ENCODE measurements at regions not wholly inside any gene's neighbourhood (a gene's known extent, or its start where the extent isn't known, plus 50 kb on each side); places are given as distances from the start of the nearest gene placed in this dataset.

DNA sequence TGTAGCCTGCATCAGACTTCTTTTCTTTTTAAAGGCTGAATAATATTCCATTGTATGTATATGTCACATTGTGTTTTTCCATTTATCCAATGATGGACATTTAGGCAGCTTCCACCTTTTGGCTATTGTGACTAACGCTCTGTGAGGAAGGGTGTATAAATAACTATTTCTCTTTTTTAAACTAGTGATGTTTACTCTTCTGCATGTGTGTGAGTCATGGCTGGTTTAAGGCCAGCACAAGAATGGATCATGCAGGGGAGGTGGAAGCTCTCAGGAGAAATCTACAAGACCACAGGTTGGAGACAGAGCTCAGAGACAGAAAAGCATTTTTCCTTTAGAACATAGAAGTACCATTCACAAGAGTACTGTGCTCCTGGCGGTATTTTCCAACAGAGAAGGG is 307.2 kb downstream of the SOX4 start:
- H3K4me1 ChIP-seq, result no peaks in the 10 kb centered on the region
- no peak for DNase-seq (ENCODE audit: low spot score in 2 of 2)
- H3K27me3 ChIP-seq, result no peaks in the 10 kb centered on the region
- no peak overlapping the region for H3K4me3 ChIP-seq
- TF ChIP-seq POLR2A (IDR thresholded peaks at IDR 0.05) (no peak), POLR2AphosphoS5 (IDR thresholded peaks at IDR 0.05) (no peak), EP300 (IDR thresholded peaks at IDR 0.05) (no peak)
- TF ChIP-seq, protein P1, sequence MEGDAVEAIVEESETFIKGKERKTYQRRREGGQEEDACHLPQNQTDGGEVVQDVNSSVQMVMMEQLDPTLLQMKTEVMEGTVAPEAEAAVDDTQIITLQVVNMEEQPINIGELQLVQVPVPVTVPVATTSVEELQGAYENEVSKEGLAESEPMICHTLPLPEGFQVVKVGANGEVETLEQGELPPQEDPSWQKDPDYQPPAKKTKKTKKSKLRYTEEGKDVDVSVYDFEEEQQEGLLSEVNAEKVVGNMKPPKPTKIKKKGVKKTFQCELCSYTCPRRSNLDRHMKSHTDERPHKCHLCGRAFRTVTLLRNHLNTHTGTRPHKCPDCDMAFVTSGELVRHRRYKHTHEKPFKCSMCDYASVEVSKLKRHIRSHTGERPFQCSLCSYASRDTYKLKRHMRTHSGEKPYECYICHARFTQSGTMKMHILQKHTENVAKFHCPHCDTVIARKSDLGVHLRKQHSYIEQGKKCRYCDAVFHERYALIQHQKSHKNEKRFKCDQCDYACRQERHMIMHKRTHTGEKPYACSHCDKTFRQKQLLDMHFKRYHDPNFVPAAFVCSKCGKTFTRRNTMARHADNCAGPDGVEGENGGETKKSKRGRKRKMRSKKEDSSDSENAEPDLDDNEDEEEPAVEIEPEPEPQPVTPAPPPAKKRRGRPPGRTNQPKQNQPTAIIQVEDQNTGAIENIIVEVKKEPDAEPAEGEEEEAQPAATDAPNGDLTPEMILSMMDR (IDR thresholded peaks at IDR 0.05), result no peak
- no peaks in the 10 kb centered on the region for H3K9me3 ChIP-seq
- H3K36me3 ChIP-seq, result no peaks in the 10 kb centered on the region
- no peak overlapping the region for H3K27ac ChIP-seq
- WGBS, result 73% methylated on average over 2 of the region's 2 CpGs

DNA sequence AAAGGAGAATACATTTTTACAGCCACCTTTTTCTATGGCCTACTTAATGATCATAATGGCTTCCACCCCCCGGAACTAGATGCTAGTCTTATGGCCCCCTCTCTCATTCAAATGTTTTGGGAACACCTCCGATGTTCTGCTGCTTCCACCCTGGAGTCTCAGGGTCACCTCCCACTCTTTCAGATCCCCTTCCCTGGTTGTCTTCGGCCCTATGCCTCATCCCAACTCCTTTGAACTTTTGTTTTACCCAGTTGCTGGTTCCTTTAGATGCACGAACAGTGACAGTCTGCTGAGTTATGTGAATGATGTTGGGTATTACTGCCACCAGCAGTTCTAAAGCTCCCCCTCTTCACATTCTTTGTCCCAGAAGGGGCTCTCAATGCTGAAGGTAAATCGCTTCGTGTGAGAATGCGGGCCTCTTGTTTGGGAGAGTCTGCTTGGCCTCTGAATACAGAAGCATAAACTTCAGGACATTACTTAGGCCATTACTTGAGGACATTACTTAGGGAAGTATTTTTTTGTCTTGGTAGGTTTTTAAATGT is 309.1 kb downstream of the SOX4 start:
- 91% methylated on average over 7 of the region's 7 CpGs for WGBS
- H3K36me3 ChIP-seq, result no peaks in the 10 kb centered on the region
- TF ChIP-seq EP300 (IDR thresholded peaks at IDR 0.05), result no peak
- TF ChIP-seq POLR2A (IDR thresholded peaks at IDR 0.05), result no peak
- TF ChIP-seq, protein P1 (IDR thresholded peaks at IDR 0.05), result no peak
- TF ChIP-seq POLR2AphosphoS5 (IDR thresholded peaks at IDR 0.05), result no peak
- DNase-seq (ENCODE audit: low spot score in 2 of 2), result no peak
- H3K4me1 ChIP-seq, result no peaks in the 10 kb centered on the region
- no peaks in the 10 kb centered on the region for H3K9me3 ChIP-seq
- H3K27me3 ChIP-seq, result no peaks in the 10 kb centered on the region
- no peak overlapping the region for H3K4me3 ChIP-seq
- H3K27ac ChIP-seq, result no peak overlapping the region

DNA sequence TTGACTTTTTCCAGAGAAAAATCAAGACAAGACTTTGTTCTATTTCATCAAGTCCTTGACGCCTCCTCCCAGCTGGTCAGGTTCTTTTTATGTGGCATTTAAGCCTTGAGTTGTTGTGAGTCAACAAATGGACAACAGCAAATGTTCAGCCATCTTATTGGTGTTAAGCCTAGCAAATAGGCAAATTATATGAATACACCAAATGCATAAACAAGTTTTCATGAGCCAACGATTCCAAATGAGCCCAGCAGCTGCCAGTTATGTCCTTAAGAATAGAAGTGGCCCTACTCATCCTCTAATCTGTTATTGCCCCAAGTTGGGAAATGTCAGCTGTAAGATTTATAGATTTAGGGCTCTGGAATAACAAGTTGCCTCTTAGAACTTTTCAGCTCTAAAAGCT is 312.0 kb downstream of the SOX4 start:
- 65% methylated on average over 2 of the region's 2 CpGs for WGBS
- H3K9me3 ChIP-seq, result no peaks in the 10 kb centered on the region
- no peak overlapping the region for H3K27ac ChIP-seq
- H3K4me3 ChIP-seq, result no peak overlapping the region
- no peaks in the 10 kb centered on the region for H3K4me1 ChIP-seq
- H3K36me3 ChIP-seq, result no peaks in the 10 kb centered on the region
- no peak for DNase-seq (ENCODE audit: low spot score in 2 of 2)
- TF ChIP-seq POLR2A (IDR thresholded peaks at IDR 0.05), result no peak
- TF ChIP-seq, protein P1 (IDR thresholded peaks at IDR 0.05), result no peak
- no peak for TF ChIP-seq EP300 (IDR thresholded peaks at IDR 0.05)
- no peak for TF ChIP-seq POLR2AphosphoS5 (IDR thresholded peaks at IDR 0.05)
- H3K27me3 ChIP-seq, result no peaks in the 10 kb centered on the region

DNA sequence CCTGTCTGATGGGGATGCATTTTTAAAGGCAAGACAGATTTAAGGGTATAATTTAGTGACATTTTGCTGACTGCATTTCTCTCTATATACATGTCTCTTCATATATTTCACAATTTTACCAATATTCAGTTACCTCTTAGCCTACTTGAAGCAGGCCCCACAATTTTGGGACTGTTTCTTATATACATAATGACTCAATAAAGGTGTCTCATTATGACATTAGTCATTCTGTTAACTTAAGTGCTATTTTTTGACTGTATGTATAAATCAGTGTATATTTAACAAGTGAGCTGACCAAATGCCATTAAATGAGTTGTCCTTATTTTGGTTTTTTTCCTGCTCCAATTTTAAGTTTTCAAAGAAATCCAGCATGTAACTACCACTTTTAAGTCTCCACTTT is 313.3 kb downstream of the SOX4 start:
- no peaks in the 10 kb centered on the region for H3K27me3 ChIP-seq
- DNase-seq (ENCODE audit: low spot score in 2 of 2), result no peak
- H3K4me3 ChIP-seq, result no peak overlapping the region
- H3K4me1 ChIP-seq, result no peaks in the 10 kb centered on the region
- H3K9me3 ChIP-seq, result no peaks in the 10 kb centered on the region
- H3K27ac ChIP-seq, result no peak overlapping the region
- TF ChIP-seq, protein P1 (IDR thresholded peaks at IDR 0.05), result no peak
- TF ChIP-seq POLR2A (IDR thresholded peaks at IDR 0.05) (no peak), POLR2AphosphoS5 (IDR thresholded peaks at IDR 0.05) (no peak), EP300 (IDR thresholded peaks at IDR 0.05) (no peak)
- no peaks in the 10 kb centered on the region for H3K36me3 ChIP-seq

DNA sequence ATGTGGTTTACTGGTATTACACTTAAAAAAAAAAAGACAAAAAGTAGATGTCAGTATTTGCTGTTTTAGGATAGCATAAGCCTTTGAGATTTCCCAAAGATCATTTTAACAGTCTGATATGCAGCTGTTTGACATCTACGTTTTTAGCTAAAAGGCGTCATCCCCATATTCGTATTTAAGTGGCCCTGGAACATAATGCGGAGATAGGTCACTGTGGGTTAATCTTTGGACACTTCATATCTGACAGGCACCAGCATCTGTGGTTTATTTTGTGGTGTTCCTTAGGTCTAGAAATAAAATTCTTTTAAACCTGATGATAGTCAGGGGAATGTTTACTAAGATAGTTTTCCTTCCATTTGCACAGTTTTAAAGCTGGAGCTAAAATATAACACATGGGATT is 313.7 kb downstream of the SOX4 start:
- no peak for TF ChIP-seq POLR2AphosphoS5 (IDR thresholded peaks at IDR 0.05)
- TF ChIP-seq, protein P1 (IDR thresholded peaks at IDR 0.05), result no peak
- no peak for TF ChIP-seq EP300 (IDR thresholded peaks at IDR 0.05)
- no peak for TF ChIP-seq POLR2A (IDR thresholded peaks at IDR 0.05)
- no peaks in the 10 kb centered on the region for H3K9me3 ChIP-seq
- no peak overlapping the region for H3K4me3 ChIP-seq
- H3K36me3 ChIP-seq, result no peaks in the 10 kb centered on the region
- DNase-seq (ENCODE audit: low spot score in 2 of 2), result no peak
- H3K4me1 ChIP-seq, result no peaks in the 10 kb centered on the region
- H3K27ac ChIP-seq, result no peak overlapping the region
- no peaks in the 10 kb centered on the region for H3K27me3 ChIP-seq
- WGBS, result 89% methylated on average over 4 of the region's 4 CpGs

All from suprapubic skin (tissue), 4 donors.